ENCODE measurements at regions not wholly inside any gene's neighbourhood (a gene's known extent, or its start where the extent isn't known, plus 50 kb on each side); places are given as distances from the start of the nearest gene placed in this dataset.

DNA sequence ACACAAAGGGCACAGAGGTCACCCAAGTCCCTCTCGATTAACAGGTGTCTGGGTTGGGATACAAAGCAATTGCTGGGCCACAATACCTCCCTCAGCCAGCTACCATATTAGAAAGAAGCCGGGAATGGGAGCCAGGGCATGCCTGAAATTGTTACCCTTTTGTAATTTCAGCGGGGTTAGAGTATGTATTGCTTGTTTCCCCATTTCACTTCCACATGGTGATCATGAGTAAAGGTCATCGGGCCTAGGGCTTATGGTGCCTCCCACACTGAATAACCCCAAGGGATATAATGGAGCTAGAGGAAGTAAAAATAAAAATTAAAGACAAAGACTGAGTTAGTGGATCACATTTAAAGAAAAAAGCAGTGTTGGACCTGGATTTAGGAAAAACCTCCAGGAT, 437.2 kb upstream of the KLHL29 start:
- Histone ChIP-seq H3K4me2 (ENCODE audit: insufficient read depth, low read length) (no peak overlapping the region), H3K27me3 (ENCODE audit: insufficient read depth, low read length, poor library complexity) (no peaks in the 10 kb centered on the region), H4K20me1 (ENCODE audit: insufficient read depth, low read length) (no peaks in the 10 kb centered on the region), H3K9ac (ENCODE audit: low read depth, low read length) (no peak overlapping the region), H3K4me1 (ENCODE audit: insufficient read depth, low read length) (no peaks in the 10 kb centered on the region), H3K79me2 (ENCODE audit: insufficient read depth, low read length) (no peaks in the 10 kb centered on the region), H3K36me3 (ENCODE audit: insufficient read depth, low read length) (no peaks in the 10 kb centered on the region), H3K27ac (ENCODE audit: low read length) (no peak overlapping the region), H2AFZ (ENCODE audit: low read depth, low read length) (no peak overlapping the region), H3K9me3 (ENCODE audit: insufficient read depth, low read length, severe bottlenecking) (no peaks in the 10 kb centered on the region), H3K4me3 (ENCODE audit: low read depth in 1 of 2, low read length in 2 of 2) (no peak overlapping the region)
- TF ChIP-seq EZH2 (IDR thresholded peaks at IDR 0.05; ENCODE audit: borderline replicate concordance, low read depth, low read length, severe bottlenecking), result no peak
- TF ChIP-seq, protein P1, sequence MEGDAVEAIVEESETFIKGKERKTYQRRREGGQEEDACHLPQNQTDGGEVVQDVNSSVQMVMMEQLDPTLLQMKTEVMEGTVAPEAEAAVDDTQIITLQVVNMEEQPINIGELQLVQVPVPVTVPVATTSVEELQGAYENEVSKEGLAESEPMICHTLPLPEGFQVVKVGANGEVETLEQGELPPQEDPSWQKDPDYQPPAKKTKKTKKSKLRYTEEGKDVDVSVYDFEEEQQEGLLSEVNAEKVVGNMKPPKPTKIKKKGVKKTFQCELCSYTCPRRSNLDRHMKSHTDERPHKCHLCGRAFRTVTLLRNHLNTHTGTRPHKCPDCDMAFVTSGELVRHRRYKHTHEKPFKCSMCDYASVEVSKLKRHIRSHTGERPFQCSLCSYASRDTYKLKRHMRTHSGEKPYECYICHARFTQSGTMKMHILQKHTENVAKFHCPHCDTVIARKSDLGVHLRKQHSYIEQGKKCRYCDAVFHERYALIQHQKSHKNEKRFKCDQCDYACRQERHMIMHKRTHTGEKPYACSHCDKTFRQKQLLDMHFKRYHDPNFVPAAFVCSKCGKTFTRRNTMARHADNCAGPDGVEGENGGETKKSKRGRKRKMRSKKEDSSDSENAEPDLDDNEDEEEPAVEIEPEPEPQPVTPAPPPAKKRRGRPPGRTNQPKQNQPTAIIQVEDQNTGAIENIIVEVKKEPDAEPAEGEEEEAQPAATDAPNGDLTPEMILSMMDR (IDR thresholded peaks at IDR 0.05; ENCODE audit: borderline replicate concordance, extremely low read depth, low read length, poor library complexity, severe bottlenecking), result no peak
- DNase-seq, result no peak
- ATAC-seq (ENCODE audit: insufficient read depth, low read depth), result no peak

- no peak overlapping the region for H2AFZ ChIP-seq (ENCODE audit: low read depth, low read length)
- no peaks in the 10 kb centered on the region for H4K20me1 ChIP-seq (ENCODE audit: insufficient read depth, low read length)
- H3K9me3 ChIP-seq (ENCODE audit: insufficient read depth, low read length, severe bottlenecking), result no peaks in the 10 kb centered on the region
- H3K27me3 ChIP-seq (ENCODE audit: insufficient read depth, low read length, poor library complexity), result no peaks in the 10 kb centered on the region
- H3K79me2 ChIP-seq (ENCODE audit: insufficient read depth, low read length), result no peaks in the 10 kb centered on the region
- TF ChIP-seq, protein P1 (IDR thresholded peaks at IDR 0.05; ENCODE audit: borderline replicate concordance, extremely low read depth, low read length, poor library complexity, severe bottlenecking), result no peak
- TF ChIP-seq EZH2 (IDR thresholded peaks at IDR 0.05; ENCODE audit: borderline replicate concordance, low read depth, low read length, severe bottlenecking), result no peak
- no peak for DNase-seq
- ATAC-seq (ENCODE audit: insufficient read depth, low read depth), result no peak
- no peak overlapping the region for H3K27ac ChIP-seq (ENCODE audit: low read length)
- no peak overlapping the region for H3K4me2 ChIP-seq (ENCODE audit: insufficient read depth, low read length)
- no peak overlapping the region for H3K9ac ChIP-seq (ENCODE audit: low read depth, low read length)
- no peak overlapping the region for H3K4me3 ChIP-seq (ENCODE audit: low read depth in 1 of 2, low read length in 2 of 2)
- H3K36me3 ChIP-seq (ENCODE audit: insufficient read depth, low read length), result no peaks in the 10 kb centered on the region
- H3K4me1 ChIP-seq (ENCODE audit: insufficient read depth, low read length), result no peaks in the 10 kb centered on the region
Measured at GRCh38 chr2:22950431-22950830, 434.5 kb upstream of the KLHL29 start.

DNA sequence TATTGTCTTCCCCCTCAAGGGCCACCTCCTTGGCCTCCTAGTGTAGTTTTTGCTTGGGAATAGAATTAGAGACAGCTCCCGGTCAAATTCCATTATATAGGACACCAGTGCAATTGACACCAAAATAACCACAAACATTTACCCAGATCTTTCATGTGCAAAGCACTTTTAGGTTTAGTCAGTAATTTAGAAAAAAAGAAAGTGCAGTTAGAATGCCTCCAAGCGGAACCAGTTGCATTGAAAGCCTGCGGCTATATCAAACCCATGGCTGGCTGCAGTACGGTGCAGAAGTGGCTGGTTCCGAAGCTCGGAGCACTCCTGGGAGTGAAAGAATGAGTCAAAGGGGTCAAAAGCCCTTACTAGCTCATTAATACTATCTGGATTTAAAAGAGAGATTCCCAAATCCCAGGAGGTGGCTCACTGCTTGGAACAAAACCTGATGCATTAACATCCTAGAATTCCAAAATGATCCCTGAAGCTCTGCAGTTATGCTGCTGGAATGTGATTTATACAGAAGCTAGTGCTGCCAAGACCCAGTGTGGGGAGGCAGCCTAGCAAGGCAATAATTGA, 432.2 kb upstream of the KLHL29 start:
- Histone ChIP-seq H2AFZ (ENCODE audit: low read depth, low read length) (no peak overlapping the region), H3K4me1 (ENCODE audit: insufficient read depth, low read length) (no peaks in the 10 kb centered on the region), H3K27me3 (ENCODE audit: insufficient read depth, low read length, poor library complexity) (no peaks in the 10 kb centered on the region), H3K79me2 (ENCODE audit: insufficient read depth, low read length) (no peaks in the 10 kb centered on the region), H3K9ac (ENCODE audit: low read depth, low read length) (no peak overlapping the region), H3K36me3 (ENCODE audit: insufficient read depth, low read length) (no peaks in the 10 kb centered on the region), H3K4me3 (ENCODE audit: low read depth in 1 of 2, low read length in 2 of 2) (no peak overlapping the region), H3K4me2 (ENCODE audit: insufficient read depth, low read length) (no peak overlapping the region), H3K27ac (ENCODE audit: low read length) (no peak overlapping the region), H4K20me1 (ENCODE audit: insufficient read depth, low read length) (no peaks in the 10 kb centered on the region), H3K9me3 (ENCODE audit: insufficient read depth, low read length, severe bottlenecking) (no peaks in the 10 kb centered on the region)
- DNase-seq (no peak), ATAC-seq (ENCODE audit: insufficient read depth, low read depth) (no peak)
- TF ChIP-seq, protein P1 (IDR thresholded peaks at IDR 0.05; ENCODE audit: borderline replicate concordance, extremely low read depth, low read length, poor library complexity, severe bottlenecking), result no peak
- TF ChIP-seq EZH2 (IDR thresholded peaks at IDR 0.05; ENCODE audit: borderline replicate concordance, low read depth, low read length, severe bottlenecking), result no peak

DNA sequence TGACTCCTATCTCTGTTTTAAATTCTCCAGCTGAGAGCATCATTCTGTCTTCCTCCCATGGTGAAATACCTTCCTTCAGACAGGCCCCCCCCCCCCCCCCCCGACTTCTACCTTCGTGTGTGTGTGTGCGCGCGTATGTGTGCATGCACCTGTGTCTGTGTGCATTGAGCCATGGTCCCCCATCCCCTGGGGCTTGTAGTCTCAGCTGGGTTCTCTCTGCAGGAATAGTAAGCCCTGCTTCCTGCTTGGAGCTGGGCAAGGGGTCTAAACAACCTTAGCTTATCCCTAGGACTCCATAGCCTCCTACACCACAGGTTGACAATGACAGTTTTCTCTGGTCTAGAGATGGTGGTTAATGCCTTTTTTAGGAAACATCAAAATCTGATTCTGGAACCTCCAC, 427.5 kb upstream of the KLHL29 start:
- Histone ChIP-seq H2AFZ (ENCODE audit: low read depth, low read length) (no peak overlapping the region), H3K79me2 (ENCODE audit: insufficient read depth, low read length) (no peaks in the 10 kb centered on the region), H3K9me3 (ENCODE audit: insufficient read depth, low read length, severe bottlenecking) (no peaks in the 10 kb centered on the region), H3K4me1 (ENCODE audit: insufficient read depth, low read length) (no peaks in the 10 kb centered on the region), H3K27ac (ENCODE audit: low read length) (no peak overlapping the region), H3K27me3 (ENCODE audit: insufficient read depth, low read length, poor library complexity) (no peaks in the 10 kb centered on the region), H4K20me1 (ENCODE audit: insufficient read depth, low read length) (no peaks in the 10 kb centered on the region), H3K4me2 (ENCODE audit: insufficient read depth, low read length) (no peak overlapping the region), H3K36me3 (ENCODE audit: insufficient read depth, low read length) (no peaks in the 10 kb centered on the region), H3K4me3 (ENCODE audit: low read depth in 1 of 2, low read length in 2 of 2) (no peak overlapping the region), H3K9ac (ENCODE audit: low read depth, low read length) (no peak overlapping the region)
- TF ChIP-seq, protein P1 (IDR thresholded peaks at IDR 0.05; ENCODE audit: borderline replicate concordance, extremely low read depth, low read length, poor library complexity, severe bottlenecking), result no peak
- no peak for TF ChIP-seq EZH2 (IDR thresholded peaks at IDR 0.05; ENCODE audit: borderline replicate concordance, low read depth, low read length, severe bottlenecking)
- ATAC-seq (ENCODE audit: insufficient read depth, low read depth), result no peak
- no peak for DNase-seq

All from DND-41 (cell line).